ENCODE measurements at regions not wholly inside any gene's neighbourhood (a gene's known extent, or its start where the extent isn't known, plus 50 kb on each side); places are given as distances from the start of the nearest gene placed in this dataset.

GRCh38 chr1:118297521-118297920, 112.5 kb upstream of the SPAG17 start:
- Histone ChIP-seq H2AFZ (ENCODE audit: low read length) (no peak overlapping the region), H3K4me3 (ENCODE audit: low read length, poor library complexity, severe bottlenecking) (no peak overlapping the region), H3K9me2 (replicated peaks; ENCODE audit: low read depth, low read length) (no peaks in the 10 kb centered on the region), H3K9me3 (ENCODE audit: insufficient read depth, low read depth, low read length) (peaks cover 2% of the 10 kb centered on the region; the same call in 1 of the 2 replicates), H3K36me3 (ENCODE audit: insufficient read depth, low read length) (no peaks in the 10 kb centered on the region), H3K4me2 (ENCODE audit: low read depth, low read length, poor library complexity, severe bottlenecking) (no peak overlapping the region), H3K79me2 (ENCODE audit: insufficient read depth, low read length) (no peaks in the 10 kb centered on the region), H3F3A (ENCODE audit: low read depth) (no peaks in the 10 kb centered on the region), H3K27me3 (ENCODE audit: insufficient read depth, low read length, poor library complexity, severe bottlenecking) (no peaks in the 10 kb centered on the region), H3K9ac (ENCODE audit: low read depth, low read length, poor library complexity, severe bottlenecking) (no peak overlapping the region), H3K4me1 (ENCODE audit: insufficient read depth, low read length, poor library complexity, severe bottlenecking) (no peaks in the 10 kb centered on the region), H4K20me1 (ENCODE audit: insufficient read depth, low read length, poor library complexity, severe bottlenecking) (no peaks in the 10 kb centered on the region)
- TF ChIP-seq CTCF (conservative IDR thresholded peaks at IDR 0.05; ENCODE audit: low read length): no peak
- TF ChIP-seq EZH2phosphoT487 (IDR thresholded peaks at IDR 0.05; ENCODE audit: borderline replicate concordance): no peak

GRCh38 chr1:118294875-118295642, 110.0 kb upstream of the SPAG17 start:
- H3K9me2 ChIP-seq (replicated peaks; ENCODE audit: low read depth, low read length): no peaks in the 10 kb centered on the region
- H3F3A ChIP-seq (ENCODE audit: low read depth): no peaks in the 10 kb centered on the region
- H3K27me3 ChIP-seq (ENCODE audit: insufficient read depth, low read length, poor library complexity, severe bottlenecking): no peaks in the 10 kb centered on the region
- H3K79me2 ChIP-seq (ENCODE audit: insufficient read depth, low read length): no peaks in the 10 kb centered on the region
- H3K9ac ChIP-seq (ENCODE audit: low read depth, low read length, poor library complexity, severe bottlenecking): no peak overlapping the region
- no peak overlapping the region for H3K4me2 ChIP-seq (ENCODE audit: low read depth, low read length, poor library complexity, severe bottlenecking)
- no peak for TF ChIP-seq EZH2phosphoT487 (IDR thresholded peaks at IDR 0.05; ENCODE audit: borderline replicate concordance)
- no peak for TF ChIP-seq CTCF (conservative IDR thresholded peaks at IDR 0.05; ENCODE audit: low read length)
- H3K4me3 ChIP-seq (ENCODE audit: low read length, poor library complexity, severe bottlenecking): no peak overlapping the region
- peaks cover 2% of the 10 kb centered on the region; the same call in 1 of the 2 replicates for H3K9me3 ChIP-seq (ENCODE audit: insufficient read depth, low read depth, low read length)
- H3K36me3 ChIP-seq (ENCODE audit: insufficient read depth, low read length): no peaks in the 10 kb centered on the region
- no peaks in the 10 kb centered on the region for H4K20me1 ChIP-seq (ENCODE audit: insufficient read depth, low read length, poor library complexity, severe bottlenecking)
- H2AFZ ChIP-seq (ENCODE audit: low read length): no peak overlapping the region
- H3K4me1 ChIP-seq (ENCODE audit: insufficient read depth, low read length, poor library complexity, severe bottlenecking): no peaks in the 10 kb centered on the region

- no peaks in the 10 kb centered on the region for H3K36me3 ChIP-seq (ENCODE audit: insufficient read depth, low read length)
- peaks cover 2% of the 10 kb centered on the region; the same call in 1 of the 2 replicates for H3K9me3 ChIP-seq (ENCODE audit: insufficient read depth, low read depth, low read length)
- TF ChIP-seq CTCF (conservative IDR thresholded peaks at IDR 0.05; ENCODE audit: low read length): no peak
- TF ChIP-seq EZH2phosphoT487 (IDR thresholded peaks at IDR 0.05; ENCODE audit: borderline replicate concordance): no peak
- no peaks in the 10 kb centered on the region for H3K79me2 ChIP-seq (ENCODE audit: insufficient read depth, low read length)
- H3K9me2 ChIP-seq (replicated peaks; ENCODE audit: low read depth, low read length): no peaks in the 10 kb centered on the region
- H4K20me1 ChIP-seq (ENCODE audit: insufficient read depth, low read length, poor library complexity, severe bottlenecking): no peaks in the 10 kb centered on the region
- no peak overlapping the region for H2AFZ ChIP-seq (ENCODE audit: low read length)
- H3K27me3 ChIP-seq (ENCODE audit: insufficient read depth, low read length, poor library complexity, severe bottlenecking): no peaks in the 10 kb centered on the region
- no peak overlapping the region for H3K4me2 ChIP-seq (ENCODE audit: low read depth, low read length, poor library complexity, severe bottlenecking)
- no peaks in the 10 kb centered on the region for H3K4me1 ChIP-seq (ENCODE audit: insufficient read depth, low read length, poor library complexity, severe bottlenecking)
- no peak overlapping the region for H3K9ac ChIP-seq (ENCODE audit: low read depth, low read length, poor library complexity, severe bottlenecking)
- H3F3A ChIP-seq (ENCODE audit: low read depth): no peaks in the 10 kb centered on the region
- H3K4me3 ChIP-seq (ENCODE audit: low read length, poor library complexity, severe bottlenecking): no peak overlapping the region
Observed at GRCh38 chr1:118291661-118292060, 106.6 kb upstream of the SPAG17 start.

All from Loucy (cell line).